A673 (cell line): ENCODE measurements at regions not wholly inside any gene's neighbourhood (a gene's known extent, or its start where the extent isn't known, plus 50 kb on each side); places are given as distances from the start of the nearest gene placed in this dataset.

Source experiments
- EZH2 ChIP-seq: fragments of 200-600 bp; sonication (generic); IDR thresholded peaks from 2 replicates; pipeline ENCODE4 v1.6.1; 2017; ENCODE audit warnings: borderline replicate concordance, low read depth, mild to moderate bottlenecking, mixed read lengths, antibody characterized with exemption, low read length; ENCODE audit not compliant: poor library complexity, severe bottlenecking
- TF ChIP-seq, protein P1 (sequence below): fragments of 300-800, 200-600 bp; sonication (generic); conservative IDR thresholded peaks from 2 replicates; pipeline ENCODE4 v1.5.1; 2017; ENCODE audit warnings: low read depth, mild to moderate bottlenecking, antibody characterized with exemption, low read length, moderate library complexity, mixed read lengths

- TF ChIP-seq EZH2, result no peak
- TF ChIP-seq, protein P1, sequence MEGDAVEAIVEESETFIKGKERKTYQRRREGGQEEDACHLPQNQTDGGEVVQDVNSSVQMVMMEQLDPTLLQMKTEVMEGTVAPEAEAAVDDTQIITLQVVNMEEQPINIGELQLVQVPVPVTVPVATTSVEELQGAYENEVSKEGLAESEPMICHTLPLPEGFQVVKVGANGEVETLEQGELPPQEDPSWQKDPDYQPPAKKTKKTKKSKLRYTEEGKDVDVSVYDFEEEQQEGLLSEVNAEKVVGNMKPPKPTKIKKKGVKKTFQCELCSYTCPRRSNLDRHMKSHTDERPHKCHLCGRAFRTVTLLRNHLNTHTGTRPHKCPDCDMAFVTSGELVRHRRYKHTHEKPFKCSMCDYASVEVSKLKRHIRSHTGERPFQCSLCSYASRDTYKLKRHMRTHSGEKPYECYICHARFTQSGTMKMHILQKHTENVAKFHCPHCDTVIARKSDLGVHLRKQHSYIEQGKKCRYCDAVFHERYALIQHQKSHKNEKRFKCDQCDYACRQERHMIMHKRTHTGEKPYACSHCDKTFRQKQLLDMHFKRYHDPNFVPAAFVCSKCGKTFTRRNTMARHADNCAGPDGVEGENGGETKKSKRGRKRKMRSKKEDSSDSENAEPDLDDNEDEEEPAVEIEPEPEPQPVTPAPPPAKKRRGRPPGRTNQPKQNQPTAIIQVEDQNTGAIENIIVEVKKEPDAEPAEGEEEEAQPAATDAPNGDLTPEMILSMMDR, result no peak
These were observed 93.6 kb upstream of the SMAD1 start for GRCh38 chr4:145388043-145388442.
